Heart left ventricle (tissue), 16 donors: ENCODE measurements at regions not wholly inside any gene's neighbourhood (a gene's known extent, or its start where the extent isn't known, plus 50 kb on each side); places are given as distances from the start of the nearest gene placed in this dataset.

Experiments
- ATAC-seq, 4 donors: fragments of 200-7000 bp; cut with Tn5 transposase; one replicate each; pipeline ENCODE4 v1.9.1; 2020 to 2022; ENCODE audit warnings: moderate library complexity in 4 of 4, mild to moderate bottlenecking in 3 of 4, moderate number of reproducible peaks in 1 of 4
- DNase-seq, 5 donors: peaks; one replicate each; pipeline ENCODE4 v3.0.0-alpha.2; 2020
- H3K27ac ChIP-seq, 12 donors: fragments of 200-600 bp; sonication (generic) in 4 of 12; one replicate each; pipeline versions ENCODE4 v1.5.0 to v1.8.0; 2016 to 2022; ENCODE audit warnings: mild to moderate bottlenecking in 2 of 12
- H3K27me3 ChIP-seq, 9 donors: fragments of 200-600 bp; sonication (generic) in 2 of 9; one replicate each; pipeline versions ENCODE4 v1.5.1 to v1.8.0; 2016 to 2022; ENCODE audit warnings: mild to moderate bottlenecking in 3 of 9
- H3K36me3 ChIP-seq, 9 donors: fragments of 200-600 bp; sonication (generic) in 2 of 9; one replicate each; pipeline versions ENCODE4 v1.5.0 to v1.8.0; 2018 to 2022; ENCODE audit warnings: mild to moderate bottlenecking in 2 of 9
- H3K4me1 ChIP-seq, 12 donors: fragments of 200-600 bp; sonication (generic) in 4 of 12; one replicate each; pipeline versions ENCODE4 v1.5.0 to v1.8.0; 2016 to 2022; ENCODE audit warnings: mild to moderate bottlenecking in 3 of 12
- H3K4me3 ChIP-seq, 12 donors: fragments of 200-600 bp; sonication (generic) in 4 of 12; one replicate each; pipeline versions ENCODE4 v1.5.0 to v1.8.0; 2017 to 2022; ENCODE audit warnings: mild to moderate bottlenecking in 9 of 12, moderate library complexity in 4 of 12
- H3K9me3 ChIP-seq, 12 donors: fragments of 200-600 bp; sonication (generic) in 4 of 12; one replicate each; pipeline versions ENCODE4 v1.5.0 to v1.8.0; 2016 to 2022; ENCODE audit warnings: mild to moderate bottlenecking in 1 of 12
- CTCF ChIP-seq, 12 donors: fragments of 200-600 bp; sonication (generic) in 4 of 12; IDR thresholded peaks; one replicate each; pipeline versions ENCODE4 v1.5.0 to v1.8.0; 2018 to 2022; ENCODE audit warnings: antibody characterized with exemption in 12 of 12, mild to moderate bottlenecking in 5 of 12
- POLR2A ChIP-seq, 2 donors: fragments of 450-650 bp; IDR thresholded peaks; one replicate each; pipeline ENCODE4 v1.6.1; 2017; ENCODE audit warnings: antibody characterized with exemption in 2 of 2, mild to moderate bottlenecking in 2 of 2, moderate library complexity in 2 of 2
- WGBS, 4 donors: extraction: QIAGEN DNeasy Blood & Tissue Kit in 2 of 4; methylation state at CpG; one replicate each; pipeline versions ENCODE4 v1.1.5 to v1.1.7; 2013 to 2018; 5-methylcytosine and 5-hydroxymethylcytosine counted together
- intact Hi-C, 10 donors: fragments of 100-400 bp; cut with DNase I; formaldehyde crosslinking; loops; one replicate each; pipeline versions ENCODE4 v1.11.1 to v1.14.2; 2022
- donor health status: ischemic (EF 13 %, LVEDD 7.1; RV severe dilation, severe dysfunction).
- donor health status: healthy with polysubstance abuse.
- donor health status: DM: no; HTN: yes; CAD: no.
- donor health status: DM: no; HTN: no; CAD: no.
- donor health status: ischemic (EF 25% LVEDD 6.9; RV normal size, moderate dysfunction).
- donor health status: ischemic (EF 25% LVEDD 5.7; RV mildly dilated, moderate dysfunction).
- donor health status: healthy.
- donor health status: DM: yes; HTN: yes; CAD: no.
- donor health status: ischemic (EF 35%, LVEDD 5.7; RV mildly dilated, moderate dysfunction).
- donor health status: nonischemic (EF 11% LVEDD 7.7; RV severe dilation, severe dysfunction).
- donor health status: DM: yes; HTN: yes; CAD: no.
- donor health status: PGD.
- donor health status: ischemic (EF 29% LVEDD 5.4; RV normal size, mild dysfunction).
- donor health status: nonischemic (EF 23%, LVEDD 6.1; RV moderate dilation, normal function).

- intact Hi-C loops = loop anchor here in 1 of 10 donors (10.0 kb wide), 1 partner anchor 190 kb away; no protein-coding TSS in a partner anchor
Observed at GRCh38 chr10:78864761-78865537, 203.8 kb upstream of the ZMIZ1 start.

GRCh38 chr10:78865538-78865875, 203.3 kb upstream of the ZMIZ1 start:
- WGBS, 4 donors = 42 to 78% (median 66%) methylated on average over 3 to 4 of the region's 4 CpGs
- TF ChIP-seq CTCF (IDR thresholded peaks at IDR 0.05) = no peak
- no peak for TF ChIP-seq POLR2A (IDR thresholded peaks at IDR 0.05)
- H3K4me3 ChIP-seq = no peak overlapping the region
- intact Hi-C loops = loop anchor here in 1 of 10 donors (10.0 kb wide), 1 partner anchor 189 kb away; no protein-coding TSS in a partner anchor
- peaks cover 0 to 3% (median 0%) of the 10 kb centered on the region in 9 donors for H3K27me3 ChIP-seq
- H3K27ac ChIP-seq = no peak overlapping the region
- ATAC-seq = no peak
- DNase-seq = no peak
- H3K4me1 ChIP-seq = peaks cover 0 to 12% (median 0%) of the 10 kb centered on the region in 12 donors
- no peaks in the 10 kb centered on the region for H3K9me3 ChIP-seq
- no peaks in the 10 kb centered on the region for H3K36me3 ChIP-seq

More at GRCh38 chr10:78864761-78865537, 203.8 kb upstream of the ZMIZ1 start:
- H3K36me3 ChIP-seq = no peaks in the 10 kb centered on the region
- H3K27me3 ChIP-seq = peaks cover 0 to 3% (median 0%) of the 10 kb centered on the region in 9 donors
- H3K4me1 ChIP-seq = peaks cover 0 to 12% (median 0%) of the 10 kb centered on the region in 12 donors
- ATAC-seq = no peak
- no peaks in the 10 kb centered on the region for H3K9me3 ChIP-seq
- DNase-seq = no peak
- H3K4me3 ChIP-seq = no peak overlapping the region
- WGBS, 4 donors = 91 to 93% (median 92%) methylated on average over 14 of the region's 14 CpGs
- H3K27ac ChIP-seq = no peak overlapping the region
- TF ChIP-seq CTCF (IDR thresholded peaks at IDR 0.05) (no peak), POLR2A (IDR thresholded peaks at IDR 0.05) (no peak)

- H3K9me3 ChIP-seq = no peaks in the 10 kb centered on the region
- TF ChIP-seq POLR2A (IDR thresholded peaks at IDR 0.05) = no peak
- no peak for TF ChIP-seq CTCF (IDR thresholded peaks at IDR 0.05)
- intact Hi-C loops = loop anchor here in 1 of 10 donors (10.0 kb wide), 1 partner anchor 189 kb away; no protein-coding TSS in a partner anchor
- peaks cover 0 to 12% (median 0%) of the 10 kb centered on the region in 12 donors for H3K4me1 ChIP-seq
- H3K27ac ChIP-seq = no peak overlapping the region
- no peak for DNase-seq
- 93 to 98% (median 95%) methylated on average over 12 of the region's 12 CpGs for WGBS, 4 donors
- peaks cover 0 to 3% (median 0%) of the 10 kb centered on the region in 9 donors for H3K27me3 ChIP-seq
- no peak overlapping the region for H3K4me3 ChIP-seq
- no peak for ATAC-seq
- H3K36me3 ChIP-seq = no peaks in the 10 kb centered on the region
Observed at GRCh38 chr10:78865931-78866717, 202.6 kb upstream of the ZMIZ1 start.
